Stimulated activated CD8-positive, alpha-beta memory T cell treated with anti-CD3 and anti-CD28 coated beads, Interleukin-4, amount 100 ng/mL, for 24 hours (primary cell): ENCODE measurements at regions not wholly inside any gene's neighbourhood (a gene's known extent, or its start where the extent isn't known, plus 50 kb on each side); places are given as distances from the start of the nearest gene placed in this dataset.

Experiments used
- DNase-seq: peaks from one replicate; pipeline ENCODE4 v3.0.0-alpha.2; 2020; ENCODE audit warnings: low read depth

GRCh38 chr4:41859087-41859486, 76.1 kb upstream of the TMEM33 start:
- DNase-seq = no peak

- DNase-seq = no peak
Observed at GRCh38 chr4:41857226-41857641, 78.0 kb upstream of the TMEM33 start.

- DNase-seq = no peak
Observed at GRCh38 chr4:41856797-41857196, 78.4 kb upstream of the TMEM33 start.

GRCh38 chr4:41853973-41854372, 81.3 kb upstream of the TMEM33 start:
- DNase-seq = no peak

GRCh38 chr4:41852229-41852628, 83.0 kb upstream of the TMEM33 start:
- DNase-seq = no peak

GRCh38 chr4:41851621-41852020, 83.6 kb upstream of the TMEM33 start:
- no peak for DNase-seq

GRCh38 chr4:41844327-41844726, 90.9 kb upstream of the TMEM33 start:
- no peak for DNase-seq

GRCh38 chr4:41839916-41840854, 91.7 kb upstream of the PHOX2B start:
- DNase-seq = no peak

- no peak for DNase-seq
Observed at GRCh38 chr4:41838590-41838989, 90.1 kb upstream of the PHOX2B start.

GRCh38 chr4:41835321-41835995, 86.9 kb upstream of the PHOX2B start:
- DNase-seq = no peak

GRCh38 chr4:41832961-41833360, 84.4 kb upstream of the PHOX2B start:
- no peak for DNase-seq

- DNase-seq = no peak
Observed at GRCh38 chr4:41822325-41822724, 73.8 kb upstream of the PHOX2B start.

GRCh38 chr4:41820473-41820872, 71.9 kb upstream of the PHOX2B start:
- DNase-seq = no peak

- DNase-seq = no peak
Observed at GRCh38 chr4:41819621-41820020, 71.1 kb upstream of the PHOX2B start.

GRCh38 chr4:41815473-41815872, 66.9 kb upstream of the PHOX2B start:
- no peak for DNase-seq

GRCh38 chr4:41814565-41814964, 66.0 kb upstream of the PHOX2B start:
- no peak for DNase-seq

GRCh38 chr4:41806807-41807206, 58.3 kb upstream of the PHOX2B start:
- DNase-seq = no peak

GRCh38 chr4:41802590-41802989, 54.1 kb upstream of the PHOX2B start:
- DNase-seq = no peak

- no peak for DNase-seq
Observed at GRCh38 chr4:41799126-41799525, 50.6 kb upstream of the PHOX2B start.
